GM12892 (cell line): ENCODE measurements at regions not wholly inside any gene's neighbourhood (a gene's known extent, or its start where the extent isn't known, plus 50 kb on each side); places are given as distances from the start of the nearest gene placed in this dataset.

Source experiments
- DNase-seq: peaks from one replicate; pipeline ENCODE4 v3.0.0; 2011; ENCODE audit not compliant: insufficient read length
- FAIRE-seq: peaks from 2 replicates; lab custom pipeline; 2011; peaks lifted over from hg19 to GRCh38; lab: Jason Lieb, UNC
- POLR2A ChIP-seq: IDR thresholded peaks from 2 replicates; pipeline ENCODE4 v1.6.1; 2011; ENCODE audit warnings: low read depth, low read length, control low read depth
- POLR2AphosphoS5 ChIP-seq: IDR thresholded peaks from 2 replicates; pipeline ENCODE4 v1.6.1; 2011; ENCODE audit warnings: low read depth, low read length, control low read depth
- TAF1 ChIP-seq: IDR thresholded peaks from 2 replicates; pipeline ENCODE4 v1.6.1; 2011; ENCODE audit warnings: low read depth, mild to moderate bottlenecking, control low read depth, low read length, borderline replicate concordance

DNA sequence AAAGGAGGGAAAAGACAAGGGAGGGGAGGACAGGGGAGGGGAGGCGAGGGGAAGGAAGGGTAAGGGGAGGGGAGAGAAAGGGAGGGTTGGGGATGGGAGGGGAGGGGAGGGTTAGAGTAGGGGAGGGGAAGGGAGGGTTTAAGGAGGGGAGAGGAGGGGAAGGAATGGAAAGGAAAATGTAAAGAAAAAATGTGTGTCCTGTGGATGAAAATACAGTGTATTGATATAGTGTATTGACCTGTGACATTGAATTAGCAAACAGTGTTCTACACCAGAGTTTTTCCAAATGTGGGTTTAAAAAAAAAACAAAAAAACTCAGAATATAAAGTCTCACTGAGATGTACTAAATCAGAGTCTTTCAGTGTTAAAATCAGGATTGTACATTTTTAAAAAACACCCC, 1279.8 kb upstream of the ADGRL2 start:
- no peak for DNase-seq
- TF ChIP-seq TAF1 (no peak), POLR2A (no peak), POLR2AphosphoS5 (no peak)
- no peak for FAIRE-seq

DNA sequence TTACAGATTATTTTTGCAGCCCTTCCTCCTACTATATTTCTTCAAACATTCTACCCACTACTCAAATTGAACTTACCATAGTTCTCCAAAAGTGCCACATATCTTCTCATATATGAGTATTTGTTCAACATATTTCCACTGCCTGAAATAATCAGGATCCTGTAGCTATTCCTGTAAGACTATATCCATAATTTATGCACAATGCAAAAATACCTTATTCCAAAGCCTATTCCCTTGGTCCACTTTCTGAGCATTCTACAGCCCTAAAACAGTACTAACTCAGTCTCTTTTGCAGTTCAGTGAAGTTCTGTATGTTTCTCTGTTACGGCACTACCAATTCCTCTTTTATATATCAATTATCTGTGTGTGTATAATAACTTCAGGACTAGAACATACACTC, 1283.7 kb upstream of the ADGRL2 start:
- TF ChIP-seq POLR2A (no peak), POLR2AphosphoS5 (no peak), TAF1 (no peak)
- no peak for FAIRE-seq

DNA sequence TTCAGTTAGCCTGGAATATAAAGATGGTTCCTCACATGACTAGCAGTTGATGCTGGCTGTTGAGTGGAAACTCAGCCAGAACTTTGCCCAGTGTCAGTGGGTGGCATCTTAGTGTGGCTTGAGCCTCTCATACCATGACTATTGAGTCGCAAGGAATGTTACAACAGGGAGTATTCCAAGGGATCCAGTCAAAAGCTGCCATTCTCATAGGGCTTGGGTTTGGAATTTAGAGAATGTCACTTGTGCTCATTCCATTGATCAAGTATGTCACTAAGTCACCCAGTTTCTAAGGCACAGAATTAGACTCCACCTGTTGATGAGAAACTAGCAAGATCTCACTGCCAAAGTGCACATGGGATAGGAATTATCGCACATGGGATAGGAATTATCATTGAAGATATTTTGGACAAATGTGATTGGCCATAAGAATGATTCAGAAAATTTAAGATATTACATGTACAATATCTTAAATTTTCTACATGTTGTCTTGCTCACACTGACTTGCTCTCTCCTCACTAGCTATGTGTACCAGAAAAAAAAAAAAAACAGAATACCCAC, 1290.7 kb upstream of the ADGRL2 start:
- DNase-seq: no peak
- no peak for FAIRE-seq
- TF ChIP-seq TAF1 (no peak), POLR2AphosphoS5 (no peak), POLR2A (no peak)

More for the DNA sequence above, 1283.7 kb upstream of the ADGRL2 start:
- DNase-seq: no peak

DNA sequence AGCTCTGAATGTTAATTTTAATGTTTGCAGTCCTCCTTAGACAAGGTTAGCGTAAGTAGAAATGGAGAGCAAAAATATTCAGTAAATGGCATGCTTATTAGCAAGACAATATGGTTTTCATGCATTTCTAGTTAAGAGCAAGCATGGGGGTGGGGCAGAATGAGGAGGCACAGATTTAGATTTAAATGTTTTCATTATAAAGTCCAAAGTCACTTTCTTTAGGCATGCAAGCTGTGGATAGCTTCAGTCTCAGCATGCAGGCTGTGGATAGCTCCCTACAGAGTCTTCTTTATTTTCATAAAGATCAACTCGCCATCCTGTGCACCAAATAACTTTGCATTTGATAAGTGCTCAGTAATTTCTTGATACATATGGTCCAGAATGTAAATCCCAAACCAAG, 1294.5 kb upstream of the ADGRL2 start:
- FAIRE-seq (no peak), DNase-seq (no peak)
- no peak for TF ChIP-seq POLR2AphosphoS5
- no peak for TF ChIP-seq TAF1
- TF ChIP-seq POLR2A: no peak

DNA sequence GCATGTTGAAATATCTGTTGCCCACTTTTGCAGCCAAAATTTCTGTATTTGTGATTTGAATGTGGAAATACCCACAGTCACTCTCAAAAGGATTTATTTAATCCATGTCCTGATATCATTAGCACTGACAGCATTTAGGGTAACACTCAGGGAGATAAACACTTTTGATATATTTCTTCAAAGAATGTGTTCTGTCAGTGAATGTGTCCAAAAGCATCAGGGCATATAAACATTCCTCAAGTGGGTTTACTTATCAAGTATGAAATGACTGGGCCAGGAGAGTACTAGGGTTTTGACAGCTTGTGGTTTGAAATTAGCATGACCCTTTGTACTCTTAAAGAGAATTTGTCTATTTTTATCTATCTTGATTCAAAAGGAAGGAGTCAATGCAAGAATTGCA, 1302.1 kb upstream of the ADGRL2 start:
- no peak for DNase-seq
- no peak for TF ChIP-seq POLR2AphosphoS5
- no peak for TF ChIP-seq TAF1
- TF ChIP-seq POLR2A: no peak
- no peak for FAIRE-seq

DNA sequence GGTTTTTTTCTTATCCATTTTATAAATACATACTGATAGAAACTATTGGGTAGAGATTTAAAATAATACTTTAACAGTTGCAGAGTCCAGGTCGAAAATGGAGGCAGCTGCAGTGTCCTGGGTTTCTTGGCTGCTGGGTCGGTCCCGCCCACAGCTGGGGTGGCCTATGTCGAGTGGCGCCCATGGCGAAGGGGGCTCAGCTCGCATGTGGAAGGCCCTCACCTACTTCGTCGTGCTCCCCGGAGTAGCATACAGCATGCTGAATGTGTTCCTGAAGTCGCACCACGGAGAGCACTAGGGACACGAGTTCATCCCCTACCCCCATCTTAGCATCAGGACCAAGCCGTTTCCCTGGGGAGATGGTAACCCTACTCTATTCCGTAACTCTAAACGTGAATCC, 1304.9 kb upstream of the ADGRL2 start:
- DNase-seq (no peak), FAIRE-seq (no peak)
- TF ChIP-seq POLR2AphosphoS5 (no peak), POLR2A (no peak), TAF1 (no peak)

DNA sequence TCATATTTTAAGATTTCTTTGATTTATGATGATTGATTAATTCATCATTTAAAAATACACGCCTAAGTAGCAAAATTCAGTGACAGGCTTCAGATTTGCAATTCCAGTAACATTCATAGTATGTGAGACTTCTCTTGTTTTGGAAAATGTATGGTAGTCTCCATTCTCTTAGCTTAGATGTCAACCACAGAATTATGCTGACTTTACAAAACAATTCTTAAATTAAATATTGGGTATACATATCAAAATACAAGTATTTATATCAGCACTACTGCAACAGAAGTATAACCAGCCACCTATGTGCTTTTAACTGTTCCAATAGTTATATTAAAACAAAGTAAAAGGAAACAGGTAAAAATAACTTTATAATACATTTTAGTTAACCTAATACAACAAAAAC, 1328.6 kb upstream of the ADGRL2 start:
- DNase-seq (no peak), FAIRE-seq (no peak)
- no peak for TF ChIP-seq POLR2A
- TF ChIP-seq POLR2AphosphoS5: no peak
- no peak for TF ChIP-seq TAF1

DNA sequence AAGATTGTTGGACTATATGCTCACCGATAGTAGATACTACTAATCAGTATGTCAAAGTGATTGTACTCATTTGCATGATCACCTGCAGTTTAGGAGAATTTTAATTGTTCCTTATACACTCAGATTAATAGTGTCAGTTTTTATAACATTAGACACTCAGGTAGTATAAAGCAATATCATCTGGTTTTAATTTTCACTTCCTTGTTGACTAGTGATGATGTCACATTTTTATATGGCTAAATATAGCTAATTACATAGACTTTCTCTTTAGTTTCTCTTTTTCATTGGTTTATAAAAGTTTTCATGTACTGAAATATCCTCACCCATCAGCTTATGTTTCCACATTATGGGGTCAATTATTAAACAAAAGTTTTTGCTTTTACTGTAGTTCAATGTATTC, 1332.4 kb upstream of the ADGRL2 start:
- DNase-seq (no peak), FAIRE-seq (no peak)
- no peak for TF ChIP-seq TAF1

DNA sequence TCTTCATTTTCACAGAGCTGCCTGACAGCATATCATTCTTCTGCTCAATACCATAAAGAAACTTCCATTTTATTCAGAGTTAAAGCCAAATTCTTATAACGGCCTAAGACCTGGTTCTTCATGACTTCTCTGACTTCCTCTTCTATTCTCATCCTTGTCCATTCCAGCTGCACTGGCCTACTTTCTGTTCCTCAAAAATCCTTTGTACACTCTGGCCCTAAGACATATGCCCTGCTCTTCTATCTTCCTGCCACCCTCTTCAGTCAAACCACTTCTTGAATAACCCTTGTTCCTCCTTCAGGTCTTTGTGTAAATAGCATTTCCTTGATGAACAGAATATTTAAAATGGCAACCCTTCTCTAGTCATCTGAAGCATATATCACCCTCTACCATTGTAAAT, 1338.7 kb upstream of the ADGRL2 start:
- no peak for FAIRE-seq
- no peak for TF ChIP-seq POLR2A
- no peak for TF ChIP-seq TAF1
- no peak for TF ChIP-seq POLR2AphosphoS5
- no peak for DNase-seq

DNA sequence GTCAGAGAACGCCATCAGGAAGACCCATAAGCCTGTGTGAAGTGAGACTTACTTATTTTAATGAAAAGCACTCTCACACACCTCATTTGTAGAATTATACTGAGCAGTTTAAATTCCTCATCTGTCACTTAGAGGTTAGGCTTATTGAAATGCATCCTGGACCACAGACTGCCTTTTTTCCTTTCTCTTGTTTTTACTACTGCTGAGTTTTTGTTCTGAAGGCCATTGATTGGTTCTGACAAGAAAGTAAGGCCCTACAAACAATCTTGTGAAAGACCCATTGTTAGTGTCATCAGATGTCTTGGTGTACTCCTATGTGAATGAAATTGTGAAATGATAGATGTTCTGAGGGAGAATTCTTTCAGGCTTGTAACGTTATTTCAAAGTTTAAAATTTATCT, 1343.3 kb upstream of the ADGRL2 start:
- FAIRE-seq (no peak), DNase-seq (no peak)
- TF ChIP-seq TAF1: no peak
- no peak for TF ChIP-seq POLR2AphosphoS5
- no peak for TF ChIP-seq POLR2A

DNA sequence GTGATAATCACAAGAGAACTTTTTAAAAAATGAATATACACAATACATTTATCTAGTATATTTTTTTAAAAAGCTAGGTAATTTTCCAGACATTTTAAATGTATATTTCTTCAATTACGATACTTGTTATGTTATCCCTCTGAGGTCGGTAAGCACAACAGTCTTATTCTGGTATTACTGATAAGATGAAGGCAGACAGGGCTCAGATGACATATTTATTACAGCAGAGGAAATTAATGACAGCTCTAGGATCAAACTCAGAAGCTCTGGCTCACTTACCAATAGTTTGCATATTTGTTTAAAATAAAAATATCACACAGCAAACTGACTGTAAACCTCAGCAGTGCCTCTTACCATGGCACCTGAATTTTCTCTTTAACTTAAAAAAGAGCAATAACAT, 1347.0 kb upstream of the ADGRL2 start:
- no peak for DNase-seq
- TF ChIP-seq POLR2AphosphoS5: no peak
- TF ChIP-seq POLR2A: no peak
- TF ChIP-seq TAF1: no peak
- no peak for FAIRE-seq

DNA sequence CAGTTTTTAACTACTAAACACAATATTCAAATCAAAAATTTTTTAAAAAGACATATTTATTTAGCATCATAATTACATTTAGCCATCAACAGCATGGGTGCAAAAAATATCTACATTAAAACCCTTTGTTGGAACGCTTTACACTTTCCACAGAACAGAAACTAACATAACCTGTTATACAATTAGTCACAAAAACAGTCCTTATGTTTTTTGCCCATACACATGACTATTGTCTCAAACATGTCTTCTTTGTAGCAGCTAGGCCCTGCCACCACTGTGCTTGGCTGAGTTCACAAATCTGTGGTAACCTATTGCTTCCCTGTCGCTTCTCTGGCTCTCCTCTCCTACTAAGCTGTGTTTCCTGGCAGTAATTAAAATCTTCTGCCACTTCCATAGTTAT, 1350.0 kb upstream of the ADGRL2 start:
- TF ChIP-seq POLR2A: no peak
- TF ChIP-seq POLR2AphosphoS5: no peak
- TF ChIP-seq TAF1: no peak
- DNase-seq (no peak), FAIRE-seq (no peak)
